GM12892 (cell line): ENCODE measurements at regions not wholly inside any gene's neighbourhood (a gene's known extent, or its start where the extent isn't known, plus 50 kb on each side); places are given as distances from the start of the nearest gene placed in this dataset.

Experiments used
- POLR2AphosphoS5 ChIP-seq: IDR thresholded peaks from 2 replicates; pipeline ENCODE4 v1.6.1; 2011; ENCODE audit warnings: low read depth, low read length, control low read depth
- TAF1 ChIP-seq: IDR thresholded peaks from 2 replicates; pipeline ENCODE4 v1.6.1; 2011; ENCODE audit warnings: low read depth, mild to moderate bottlenecking, control low read depth, low read length, borderline replicate concordance

DNA sequence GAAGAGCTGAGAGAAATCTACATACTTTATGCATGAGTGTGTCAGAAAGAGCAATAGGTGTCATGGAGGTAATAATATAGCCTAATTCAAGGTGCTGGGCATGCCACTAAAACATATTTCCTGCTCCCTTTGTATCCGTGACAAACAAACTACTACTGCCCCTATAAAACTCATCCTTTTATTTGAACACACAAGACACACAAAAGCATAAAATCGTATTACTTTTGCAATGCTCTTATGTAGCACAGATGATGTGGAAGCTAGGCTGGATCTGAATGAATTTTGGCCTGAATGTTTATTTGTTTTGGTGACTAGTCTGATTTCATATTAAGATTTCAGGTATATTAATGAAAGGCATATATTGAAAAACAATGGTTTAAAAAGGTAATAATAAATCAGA is 239.3 kb upstream of the NEGR1 start:
- TF ChIP-seq POLR2AphosphoS5: no peak
- TF ChIP-seq TAF1: no peak
